ENCODE measurements at regions not wholly inside any gene's neighbourhood (a gene's known extent, or its start where the extent isn't known, plus 50 kb on each side); places are given as distances from the start of the nearest gene placed in this dataset.
"Not testable (repeated sequence)": the region's sequence is repeated elsewhere in the genome, so short reads cannot be mapped to it uniquely, and the experiment has no call there.

DNA sequence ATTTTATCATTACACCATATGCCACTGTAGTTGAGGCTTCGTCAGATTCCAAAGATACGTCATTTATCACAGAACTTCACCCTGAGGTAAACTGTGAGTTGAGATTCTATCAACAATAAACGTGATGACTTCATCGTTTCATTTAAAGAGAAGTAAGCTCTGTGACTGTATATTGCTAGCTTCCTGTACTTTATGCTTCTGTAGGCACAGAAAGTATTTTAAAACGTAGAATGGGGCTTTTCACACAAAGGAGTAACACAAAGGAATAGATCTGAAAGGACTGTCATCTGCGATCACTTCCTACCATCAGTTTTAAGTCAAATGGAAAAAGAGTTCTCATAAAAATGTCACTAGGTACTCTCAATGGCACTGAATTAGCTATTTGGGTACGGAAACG is 234.4 kb upstream of the MCHR2 start:
- DNase-seq (ENCODE audit: low spot score) = no peak

DNA sequence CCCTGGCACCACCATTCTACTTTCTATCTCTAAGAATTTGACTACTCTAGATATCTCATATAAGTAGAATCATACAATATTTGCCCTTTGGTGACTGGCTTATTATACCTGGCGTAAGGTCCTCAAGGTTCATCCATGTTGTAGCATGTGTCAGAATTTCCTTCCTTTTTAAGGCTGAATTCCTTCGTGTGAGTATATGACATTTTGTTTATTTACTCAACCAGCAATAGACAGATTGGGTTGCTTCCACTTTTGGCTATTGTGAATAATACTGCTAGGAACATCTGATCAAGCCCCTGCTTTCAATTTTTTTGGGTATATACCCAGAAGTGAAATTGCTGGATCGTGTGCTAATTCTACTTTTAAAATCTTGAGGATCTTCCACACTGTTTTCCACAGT is 232.8 kb upstream of the MCHR2 start:
- no peak for DNase-seq (ENCODE audit: low spot score)

DNA sequence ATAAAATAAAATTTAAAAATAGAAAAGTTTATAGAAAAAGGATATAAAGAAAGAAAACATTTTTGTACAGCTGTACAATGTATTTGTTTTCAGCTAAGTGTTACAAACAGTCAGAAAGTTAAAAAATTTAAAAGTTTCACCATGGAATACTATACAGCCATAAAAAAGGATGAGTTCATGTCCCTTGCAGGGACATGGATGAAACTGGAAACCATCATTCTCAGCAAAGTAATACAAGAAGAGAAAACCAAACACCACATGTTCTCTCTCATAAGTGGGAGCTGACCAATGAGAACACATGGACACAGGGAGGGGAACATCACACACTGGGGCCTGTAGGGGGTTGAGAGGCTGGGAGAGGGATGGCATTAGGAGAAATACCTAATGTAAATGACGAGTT is 229.9 kb upstream of the MCHR2 start:
- DNase-seq (ENCODE audit: low spot score) = not testable (repeated sequence)

DNA sequence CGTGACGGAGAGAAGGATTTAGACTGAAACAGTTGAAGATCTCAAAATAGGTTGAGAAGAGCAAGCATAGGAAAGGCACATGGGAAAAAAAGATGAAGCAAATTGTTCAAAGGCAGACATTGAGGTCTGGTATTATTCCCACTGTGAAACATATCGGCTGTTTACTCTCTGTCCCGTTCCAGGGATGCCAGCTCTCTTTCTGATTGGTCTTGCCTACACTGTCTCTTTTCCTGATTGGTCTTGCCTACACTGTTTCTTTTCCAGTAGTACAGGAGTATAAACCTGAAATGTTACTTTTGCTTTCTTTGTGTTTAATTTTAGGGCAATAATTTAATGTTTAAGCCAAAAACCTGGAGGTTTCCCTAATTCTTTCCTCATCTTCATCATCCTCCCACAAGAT is 226.5 kb upstream of the MCHR2 start:
- DNase-seq (ENCODE audit: low spot score) = no peak

DNA sequence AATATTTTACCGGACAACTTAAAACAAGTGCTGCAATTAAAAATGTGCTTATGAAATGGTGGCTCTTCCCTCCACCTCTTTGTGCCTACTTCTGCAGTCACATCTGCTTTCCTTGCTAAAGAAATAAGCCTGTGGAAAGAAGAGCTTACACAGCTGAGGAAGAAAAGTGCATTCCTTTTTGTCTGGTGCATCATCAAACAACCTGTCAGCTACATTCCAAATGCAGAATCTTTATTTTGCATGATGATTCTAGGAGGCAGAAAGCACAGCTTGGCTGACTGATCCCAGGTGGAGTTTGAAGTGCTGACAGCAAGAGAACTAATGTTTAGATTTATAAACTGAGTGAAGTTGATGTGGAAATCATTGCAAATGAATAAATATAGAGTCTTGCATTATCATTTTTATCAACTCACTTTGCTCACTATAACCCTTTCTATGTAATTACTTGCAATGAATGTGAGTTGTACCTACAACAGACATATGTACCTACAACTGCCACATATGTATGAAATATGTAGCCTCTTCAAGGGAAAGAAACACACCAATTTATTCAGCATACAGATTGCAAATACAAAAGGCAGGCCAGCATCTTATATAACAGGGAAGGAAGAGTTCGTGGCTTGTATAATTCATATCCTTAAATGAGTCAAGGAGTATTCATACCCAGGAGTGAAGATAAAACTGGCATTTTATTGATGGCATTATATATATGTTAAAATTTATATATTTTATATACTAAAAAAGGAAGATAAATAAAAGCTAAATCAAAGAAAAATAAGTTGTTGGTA is 223.4 kb upstream of the MCHR2 start:
- no peak for DNase-seq (ENCODE audit: low spot score)

DNA sequence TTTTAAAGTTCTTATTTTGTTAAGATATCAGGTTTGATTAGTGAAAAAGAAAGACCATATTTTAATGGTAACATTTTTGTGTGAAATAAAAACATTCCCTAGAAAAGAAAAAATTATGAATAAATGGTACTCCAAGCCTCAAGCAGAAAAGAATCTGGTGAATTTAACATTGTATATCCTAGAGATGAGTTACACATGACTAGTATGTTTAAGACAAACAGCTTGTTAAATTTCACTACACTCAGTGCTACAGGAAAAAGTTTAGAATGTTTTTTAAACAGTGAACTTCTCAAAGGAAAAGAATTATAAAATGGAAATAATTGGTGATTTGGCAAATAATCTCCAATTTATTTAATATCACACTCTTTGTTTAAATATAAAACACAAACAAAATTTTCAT is 222.7 kb upstream of the MCHR2 start:
- no peak for DNase-seq (ENCODE audit: low spot score)

DNA sequence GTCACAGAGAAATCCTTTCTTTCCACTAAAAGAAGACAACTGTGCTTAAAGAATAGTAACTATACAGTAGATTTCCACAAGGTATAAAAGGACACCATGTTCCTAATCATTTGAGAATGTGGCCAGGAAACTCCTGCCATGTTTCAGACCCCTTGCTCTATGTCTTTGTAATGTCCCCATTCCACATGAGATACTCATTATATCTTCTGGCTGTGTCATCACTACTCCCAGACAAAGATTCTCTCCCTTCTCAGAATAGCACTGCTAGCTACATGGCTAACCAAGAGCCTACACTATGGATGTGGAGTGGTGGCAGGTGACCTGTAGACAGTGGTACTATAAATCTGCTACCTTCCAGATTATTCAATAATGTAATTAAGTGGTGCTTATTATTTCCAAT is 218.1 kb upstream of the MCHR2 start:
- DNase-seq (ENCODE audit: low spot score) = no peak

DNA sequence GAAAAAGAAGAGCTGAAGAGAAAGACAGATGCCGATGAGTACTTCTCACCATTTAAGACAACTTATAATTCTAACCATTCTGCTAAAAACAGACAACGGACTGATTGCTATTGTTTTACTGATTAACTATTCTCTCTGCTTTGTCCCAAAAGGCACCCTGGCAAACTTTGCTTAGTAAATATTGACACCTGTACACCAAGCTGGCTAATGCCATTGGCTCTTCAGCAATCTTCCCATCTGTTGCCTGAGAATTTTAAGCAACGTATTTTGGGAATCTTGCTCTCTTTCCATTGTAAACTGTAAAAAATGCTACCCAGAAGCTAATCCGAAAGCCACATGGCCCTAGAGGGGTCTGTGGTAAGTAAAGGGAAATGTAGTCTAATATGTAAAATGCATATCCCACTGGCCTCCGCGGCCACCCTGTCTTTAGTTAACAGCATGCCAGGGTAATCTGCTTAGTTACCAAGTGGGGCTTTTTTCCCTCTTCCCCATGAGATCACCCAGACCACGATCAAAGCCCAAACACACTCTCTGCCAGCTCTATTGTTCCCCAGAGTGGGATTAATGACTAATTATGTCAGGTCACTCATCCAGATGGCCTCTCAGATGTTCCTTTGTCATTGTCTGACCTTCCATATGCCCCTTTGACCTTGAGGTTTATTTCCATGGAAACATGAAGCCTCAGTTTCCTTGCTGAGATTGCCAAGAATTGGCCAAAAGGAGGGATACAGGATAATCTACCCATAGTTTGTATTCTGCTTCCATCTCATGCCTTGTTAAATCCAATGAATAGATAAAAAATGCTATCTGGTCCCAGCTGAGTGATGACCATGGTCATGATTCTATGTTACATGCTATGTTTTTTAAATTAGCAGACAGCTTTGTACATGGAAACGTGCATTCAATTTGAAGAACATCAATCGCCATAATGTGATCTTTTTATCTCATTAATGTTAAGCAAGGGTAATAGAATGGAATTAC is 216.4 kb upstream of the MCHR2 start:
- DNase-seq (ENCODE audit: low spot score) = no peak

DNA sequence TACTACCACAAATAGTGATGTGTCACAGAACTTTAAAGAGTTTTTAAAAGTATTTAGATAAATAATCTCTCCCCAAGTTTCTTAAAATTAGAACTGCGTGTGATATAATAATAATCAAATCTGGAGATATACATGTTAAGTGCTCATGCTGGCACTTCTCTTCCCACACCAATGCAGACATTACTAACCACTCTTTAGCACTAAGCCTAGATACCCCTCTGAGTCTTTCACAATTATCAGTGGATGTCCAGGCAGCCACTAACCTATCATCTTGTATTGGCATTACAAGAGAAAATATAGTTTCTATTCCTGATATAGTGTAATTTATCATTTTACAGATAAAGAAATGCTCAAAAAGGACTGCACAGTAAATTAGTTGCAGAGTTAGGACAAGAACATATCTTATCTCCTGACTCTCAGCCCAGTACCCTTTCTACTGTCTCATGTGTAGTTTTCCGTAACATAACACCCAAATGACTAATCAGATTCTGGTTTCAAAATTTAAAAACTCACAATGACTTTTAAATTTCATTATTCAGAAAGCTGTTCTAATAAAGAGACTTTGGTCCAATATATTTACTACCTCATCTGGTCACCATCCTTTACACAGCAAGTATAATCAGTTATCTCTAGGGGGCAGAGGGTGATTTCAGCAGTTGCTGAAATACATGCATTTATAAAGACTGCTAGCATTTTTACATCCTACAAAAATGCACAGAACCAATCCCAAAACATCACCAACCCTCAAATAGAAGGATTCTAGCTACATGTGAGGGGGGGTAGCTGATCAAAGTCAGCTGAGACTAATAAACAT is 215.5 kb upstream of the MCHR2 start:
- no peak for DNase-seq (ENCODE audit: low spot score)

DNA sequence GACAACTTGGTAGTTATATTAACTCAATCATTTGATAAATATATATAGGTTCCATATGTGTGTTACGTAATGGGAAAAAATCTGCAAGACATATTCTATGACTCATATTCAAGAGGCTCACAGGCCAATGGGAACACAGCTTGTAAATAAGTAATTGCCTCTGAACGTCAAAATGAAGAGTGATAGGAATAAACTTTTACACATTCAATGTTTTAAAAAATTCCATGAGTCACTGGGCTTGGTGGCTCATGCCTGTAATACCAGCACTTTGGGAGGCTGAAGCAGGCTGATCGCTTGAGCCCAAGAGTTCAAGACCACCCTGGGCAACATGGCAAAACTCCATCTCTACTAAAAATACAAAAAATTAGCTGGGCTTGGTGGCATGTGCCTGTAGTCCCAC is 209.4 kb upstream of the MCHR2 start:
- DNase-seq (ENCODE audit: low spot score) = no peak

DNA sequence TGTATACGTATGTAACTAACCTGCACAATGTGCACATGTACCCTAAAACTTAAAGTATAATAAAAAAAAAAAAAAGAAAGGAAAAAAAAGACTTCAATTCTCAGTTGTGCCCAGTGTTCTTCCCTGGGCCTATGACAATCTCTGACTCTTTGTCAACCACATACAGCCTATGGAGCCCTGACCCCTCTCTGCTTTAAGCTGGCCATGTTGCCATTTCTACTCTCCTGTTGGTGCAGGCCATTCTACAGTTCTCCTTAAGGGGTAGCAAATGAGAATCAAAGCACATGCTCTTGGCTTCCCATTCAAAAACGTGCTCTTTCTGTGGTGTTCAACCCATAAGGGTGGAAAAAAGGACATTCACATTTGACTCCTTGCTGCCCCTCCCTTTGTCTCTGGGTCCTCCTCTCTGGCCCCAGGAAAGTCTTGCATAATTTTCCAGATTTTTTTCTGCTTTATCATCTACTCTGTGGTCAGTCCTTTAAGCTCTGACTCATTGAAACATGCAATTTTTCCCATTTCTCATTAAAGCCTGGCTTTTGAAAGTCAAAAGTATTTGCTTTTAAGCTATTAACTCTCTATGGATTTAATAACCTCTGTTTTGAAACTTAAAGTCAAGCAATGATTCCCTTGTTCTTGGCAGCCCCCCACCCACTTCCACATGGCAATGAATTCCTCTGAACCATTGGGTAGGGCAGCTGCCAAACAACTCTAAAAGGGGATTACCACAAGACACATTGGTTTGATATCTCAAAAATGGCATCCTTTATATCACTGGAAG is 208.6 kb upstream of the MCHR2 start:
- no peak for DNase-seq (ENCODE audit: low spot score)

DNA sequence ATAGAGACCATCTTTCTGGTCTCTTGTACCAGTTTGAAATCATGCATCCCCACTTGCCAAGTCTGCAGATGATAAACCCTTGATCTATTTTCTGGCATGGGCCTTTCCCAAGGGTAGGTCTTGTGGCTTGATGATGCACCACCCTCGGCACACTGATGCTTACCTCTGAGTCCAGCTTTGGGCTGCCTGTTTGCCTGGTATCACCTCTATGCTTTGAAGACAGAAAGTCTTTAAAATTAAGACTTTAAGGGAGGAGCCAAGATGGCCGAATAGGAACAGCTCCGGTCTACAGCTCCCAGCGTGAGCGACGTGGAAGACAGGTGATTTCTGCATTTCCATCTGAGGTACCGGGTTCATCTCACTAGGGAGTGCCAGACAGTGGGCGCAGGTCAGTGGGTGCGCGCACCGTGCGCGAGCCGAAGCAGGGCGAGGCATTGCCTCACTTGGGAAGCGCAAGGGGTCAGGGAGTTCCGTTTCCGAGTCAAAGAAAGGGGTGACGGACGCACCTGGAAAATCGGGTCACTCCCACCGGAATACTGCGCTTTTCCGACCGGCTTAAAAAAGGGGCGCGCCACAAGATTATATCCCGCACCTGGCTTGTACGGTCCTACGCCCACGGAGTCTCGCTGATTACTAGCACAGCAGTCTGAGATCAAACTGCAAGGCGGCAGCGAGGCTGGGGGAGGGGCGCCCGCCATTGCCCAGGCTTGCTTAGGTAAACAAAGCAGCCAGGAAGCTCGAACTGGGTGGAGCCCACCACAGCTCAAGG is 202.4 kb upstream of the MCHR2 start:
- not testable (repeated sequence) for DNase-seq (ENCODE audit: low spot score)

DNA sequence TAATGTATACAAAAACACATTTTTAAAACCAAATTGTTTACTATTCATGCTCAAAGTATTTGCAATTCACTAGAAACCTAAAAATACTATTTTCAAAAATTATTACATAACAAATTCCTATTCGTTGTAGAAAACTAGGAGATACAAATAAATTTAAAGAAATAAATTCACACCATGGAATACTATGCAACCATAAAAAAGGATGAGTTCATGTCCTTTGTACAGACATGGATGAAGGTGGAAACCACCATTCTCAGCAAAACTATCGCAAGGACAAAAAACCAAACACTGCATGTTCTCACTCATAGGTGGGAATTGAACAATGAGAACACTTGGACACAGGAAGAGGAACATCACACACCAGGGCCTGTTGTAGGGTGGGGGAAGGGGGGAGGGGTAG is 201.2 kb upstream of the MCHR2 start:
- DNase-seq (ENCODE audit: low spot score) = not testable (repeated sequence)

DNA sequence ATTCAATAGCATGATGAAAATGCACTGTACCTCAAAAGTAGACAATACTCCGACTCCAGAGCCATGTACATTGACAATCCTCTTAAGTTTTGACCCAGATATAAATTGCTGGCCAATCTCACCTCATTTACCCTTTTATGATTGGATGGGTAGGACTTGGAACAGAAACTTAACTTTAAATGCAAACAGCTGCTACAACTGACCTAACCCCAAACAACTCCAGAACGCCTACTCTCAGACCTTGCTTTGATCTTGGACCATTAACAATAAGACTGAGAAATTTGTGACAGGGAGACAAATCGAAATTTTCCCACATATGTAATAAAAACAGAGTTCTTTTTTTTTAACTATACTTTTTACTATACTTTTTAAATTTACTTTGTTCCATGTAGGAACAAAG is 200.5 kb upstream of the MCHR2 start:
- DNase-seq (ENCODE audit: low spot score) = no peak

DNA sequence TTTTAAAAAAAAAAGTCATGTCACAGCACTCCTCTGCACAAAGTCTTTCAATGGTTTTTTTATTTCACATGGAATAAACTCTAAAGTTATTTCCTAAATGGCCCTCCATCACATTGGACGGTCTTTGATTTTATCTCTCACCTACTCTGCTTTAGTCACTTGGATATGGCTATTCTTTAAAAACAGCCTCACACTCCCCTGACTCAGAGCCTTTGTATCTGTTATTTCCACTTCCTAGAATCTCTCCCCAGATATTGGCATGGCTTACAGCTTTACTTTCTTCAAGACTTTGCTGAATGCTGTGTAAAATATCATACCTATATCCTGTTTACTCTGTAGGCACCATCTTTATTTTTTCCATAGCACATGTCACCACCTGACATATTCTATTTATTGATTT is 194.7 kb upstream of the MCHR2 start:
- no peak for DNase-seq (ENCODE audit: low spot score)

DNA sequence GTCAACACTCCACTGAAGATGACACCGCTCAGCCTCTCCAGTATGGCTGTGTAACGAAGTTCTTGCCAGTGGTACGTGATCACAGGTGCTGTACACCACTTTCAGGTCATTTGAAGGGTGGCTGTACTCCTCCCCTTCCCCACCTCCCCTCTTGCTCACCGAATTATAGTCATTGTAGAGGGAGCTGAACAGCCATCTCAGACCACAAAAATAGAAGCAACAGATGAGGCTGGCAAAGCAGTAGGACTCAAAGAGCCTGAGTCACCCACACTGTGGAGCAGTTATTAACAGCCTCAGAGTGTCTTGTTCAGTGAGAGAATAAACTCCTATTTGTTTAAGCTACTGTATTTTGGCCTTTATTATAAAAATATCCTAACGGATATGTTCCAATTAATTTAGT is 192.5 kb upstream of the MCHR2 start:
- no peak for DNase-seq (ENCODE audit: low spot score)

DNA sequence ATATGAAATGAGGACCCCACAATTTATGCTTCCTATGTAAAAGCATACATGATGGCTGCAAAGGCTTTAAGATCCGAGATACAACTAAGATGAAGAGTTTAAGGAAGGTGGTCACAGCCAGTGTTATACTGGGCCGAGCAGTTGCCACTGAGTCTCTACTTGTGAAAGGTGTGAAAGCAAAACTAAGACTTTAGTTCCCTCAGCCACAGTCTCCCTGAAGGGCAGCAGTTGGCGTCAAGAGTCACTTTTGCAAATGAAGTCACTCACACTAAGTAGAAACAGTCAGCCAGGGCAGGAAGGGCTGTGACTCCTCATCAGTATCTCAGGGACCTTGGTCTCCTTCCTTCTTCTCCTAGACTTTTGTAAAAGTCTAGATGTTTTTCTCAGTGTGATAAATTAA is 191.6 kb upstream of the MCHR2 start:
- DNase-seq (ENCODE audit: low spot score) = no peak

DNA sequence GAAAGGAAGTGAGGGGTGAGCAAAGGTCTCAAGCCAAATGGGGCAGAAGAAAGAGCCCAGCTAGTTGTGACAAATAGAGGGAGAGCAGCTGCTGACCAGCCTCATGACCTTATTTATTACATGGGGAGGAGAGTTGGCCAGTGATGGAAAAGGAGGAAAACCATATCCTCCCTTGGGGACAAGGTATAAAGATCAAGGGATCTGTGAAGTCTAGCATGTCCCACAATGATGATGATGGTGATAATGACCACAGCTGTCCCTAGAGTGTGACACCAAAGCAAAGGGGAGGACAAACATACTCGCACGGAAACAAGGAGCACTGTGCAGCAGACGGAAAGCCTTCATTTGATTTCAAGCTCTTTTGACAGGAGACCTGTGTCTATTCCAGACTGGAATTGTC is 190.4 kb upstream of the MCHR2 start:
- DNase-seq (ENCODE audit: low spot score) = no peak

DNA sequence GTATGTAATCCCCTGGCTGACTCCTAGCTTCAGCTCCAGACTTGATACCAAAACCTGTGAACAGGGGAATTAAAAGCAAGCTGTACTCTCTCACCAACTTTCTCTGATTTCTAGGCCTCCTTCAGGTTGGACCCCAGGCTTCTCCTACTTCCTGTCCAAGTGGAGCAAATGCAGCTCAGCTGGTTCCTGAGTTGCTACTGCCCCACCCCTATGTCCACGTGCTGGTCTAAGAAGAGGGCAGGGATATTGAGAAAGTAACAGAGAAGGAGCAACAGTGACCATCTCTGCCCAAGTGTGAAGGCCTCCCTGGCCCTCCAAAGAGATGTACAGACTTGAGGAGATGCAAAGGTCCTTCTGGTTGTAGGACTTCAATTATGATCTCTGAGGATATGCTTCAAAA is 188.3 kb upstream of the MCHR2 start:
- DNase-seq (ENCODE audit: low spot score) = no peak

DNA sequence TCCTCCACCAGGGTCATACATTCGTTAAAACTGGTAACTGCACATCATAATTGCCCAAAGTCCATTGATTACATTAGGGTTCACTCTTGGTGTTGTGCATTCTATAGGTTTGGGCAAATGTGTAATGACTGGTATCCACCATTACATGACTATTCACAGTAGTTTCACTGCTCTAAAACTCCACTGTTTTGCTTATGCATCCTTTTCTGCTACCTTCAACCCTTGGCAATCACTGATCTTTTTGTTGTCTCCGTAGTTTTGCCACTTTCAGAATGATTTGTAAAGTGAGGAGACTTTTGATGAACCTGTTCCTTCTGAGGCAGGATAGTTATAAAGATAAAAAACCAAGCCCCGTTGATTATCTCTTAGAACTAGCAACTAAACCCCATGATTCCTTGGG is 187.3 kb upstream of the MCHR2 start:
- DNase-seq (ENCODE audit: low spot score) = no peak

DNA sequence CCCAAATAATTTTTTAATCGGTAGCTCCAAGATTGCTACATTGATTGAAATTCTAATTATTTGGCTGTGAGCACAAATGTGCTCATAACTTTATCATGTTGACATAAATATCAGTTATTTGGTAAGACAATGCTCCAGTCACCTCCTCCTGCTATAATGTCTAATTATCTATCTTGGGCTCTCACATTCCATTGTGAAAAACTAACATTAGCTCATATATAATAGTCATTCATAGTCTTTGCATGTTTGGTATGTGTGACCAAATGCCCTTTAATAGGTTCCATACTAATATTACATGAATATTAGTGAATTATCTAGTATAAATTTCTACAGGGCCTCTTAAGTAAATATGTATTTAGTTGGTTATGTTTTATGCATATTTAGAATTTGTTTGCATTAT is 185.6 kb upstream of the MCHR2 start:
- DNase-seq (ENCODE audit: low spot score) = no peak
